ENCODE measurements at regions not wholly inside any gene's neighbourhood (a gene's known extent, or its start where the extent isn't known, plus 50 kb on each side); places are given as distances from the start of the nearest gene placed in this dataset.

GRCh38 chr2:17136877-17137276 lies 381.4 kb downstream of the RAD51AP2 start:
- Histone ChIP-seq H3K4me1 (ENCODE audit: control insufficient read depth, extremely low read depth, insufficient read depth, low read length) (no peaks in the 10 kb centered on the region), H3K9me3 (ENCODE audit: control insufficient read depth, low read depth, low read length) (no peaks in the 10 kb centered on the region), H3K79me2 (ENCODE audit: control insufficient read depth, insufficient read depth, low read length) (no peaks in the 10 kb centered on the region), H3K4me3 (ENCODE audit: control insufficient read depth in 2 of 3, extremely low read depth in 1 of 3, insufficient read depth in 2 of 3, low read depth in 1 of 3, low read length in 3 of 3) (no peak overlapping the region), H4K20me1 (ENCODE audit: control insufficient read depth, extremely low read depth, insufficient read depth, low read length) (no peaks in the 10 kb centered on the region), H3K9ac (ENCODE audit: control insufficient read depth, extremely low read depth, insufficient read depth, low read length) (no peak overlapping the region), H3K4me2 (ENCODE audit: control insufficient read depth, extremely low read depth, insufficient read depth, low read depth, low read length) (no peak overlapping the region), H3K27me3 (ENCODE audit: control insufficient read depth, extremely low read depth, insufficient read depth, low read length) (no peaks in the 10 kb centered on the region), H3K36me3 (ENCODE audit: control insufficient read depth in 2 of 2, extremely low read depth in 1 of 2, insufficient read depth in 2 of 2, low read length in 2 of 2) (no peaks in the 10 kb centered on the region), H3K9me1 (ENCODE audit: control insufficient read depth, extremely low read depth, insufficient read depth, low read length) (no peaks in the 10 kb centered on the region), H3K27ac (ENCODE audit: control insufficient read depth, insufficient read depth, low read length) (no peak overlapping the region), H2AFZ (ENCODE audit: control insufficient read depth, low read length) (no peak overlapping the region)
- no peak for FAIRE-seq
- TF ChIP-seq EZH2 (IDR thresholded peaks at IDR 0.05; ENCODE audit: low read length) (no peak), CTCF (optimal IDR thresholded peaks at IDR 0.05 in 1 of 3, IDR thresholded peaks at IDR 0.05 in 1 of 3, conservative IDR thresholded peaks at IDR 0.05 in 1 of 3; ENCODE audit: extremely low read depth in 1 of 3, insufficient read depth in 2 of 3, low read length in 3 of 3) (no peak)
- no peak for DNase-seq (ENCODE audit: low read depth, low spot score)
- dilution Hi-C loops (cut with MboI; ENCODE audit: extremely low pct_ligation_motif_present, low sequenced_read_pairs) = no loop called here

- no peaks in the 10 kb centered on the region for H3K36me3 ChIP-seq (ENCODE audit: control insufficient read depth in 2 of 2, extremely low read depth in 1 of 2, insufficient read depth in 2 of 2, low read length in 2 of 2)
- no peak overlapping the region for H3K4me3 ChIP-seq (ENCODE audit: control insufficient read depth in 2 of 3, extremely low read depth in 1 of 3, insufficient read depth in 2 of 3, low read depth in 1 of 3, low read length in 3 of 3)
- no peaks in the 10 kb centered on the region for H3K79me2 ChIP-seq (ENCODE audit: control insufficient read depth, insufficient read depth, low read length)
- TF ChIP-seq EZH2 (IDR thresholded peaks at IDR 0.05; ENCODE audit: low read length) = no peak
- TF ChIP-seq CTCF (optimal IDR thresholded peaks at IDR 0.05 in 1 of 3, IDR thresholded peaks at IDR 0.05 in 1 of 3, conservative IDR thresholded peaks at IDR 0.05 in 1 of 3; ENCODE audit: extremely low read depth in 1 of 3, insufficient read depth in 2 of 3, low read length in 3 of 3) = no peak
- H3K9me3 ChIP-seq (ENCODE audit: control insufficient read depth, low read depth, low read length) = no peaks in the 10 kb centered on the region
- dilution Hi-C loops (cut with MboI; ENCODE audit: extremely low pct_ligation_motif_present, low sequenced_read_pairs) = no loop called here
- H3K4me2 ChIP-seq (ENCODE audit: control insufficient read depth, extremely low read depth, insufficient read depth, low read depth, low read length) = no peak overlapping the region
- no peak overlapping the region for H2AFZ ChIP-seq (ENCODE audit: control insufficient read depth, low read length)
- no peak for DNase-seq (ENCODE audit: low read depth, low spot score)
- no peaks in the 10 kb centered on the region for H3K9me1 ChIP-seq (ENCODE audit: control insufficient read depth, extremely low read depth, insufficient read depth, low read length)
- no peaks in the 10 kb centered on the region for H4K20me1 ChIP-seq (ENCODE audit: control insufficient read depth, extremely low read depth, insufficient read depth, low read length)
- H3K9ac ChIP-seq (ENCODE audit: control insufficient read depth, extremely low read depth, insufficient read depth, low read length) = no peak overlapping the region
- no peak overlapping the region for H3K27ac ChIP-seq (ENCODE audit: control insufficient read depth, insufficient read depth, low read length)
- no peaks in the 10 kb centered on the region for H3K4me1 ChIP-seq (ENCODE audit: control insufficient read depth, extremely low read depth, insufficient read depth, low read length)
- no peak for FAIRE-seq
- no peaks in the 10 kb centered on the region for H3K27me3 ChIP-seq (ENCODE audit: control insufficient read depth, extremely low read depth, insufficient read depth, low read length)
These were observed 382.0 kb downstream of the RAD51AP2 start for GRCh38 chr2:17136231-17136630.
